IPS DF 6.9 (cell line): ENCODE measurements at regions not wholly inside any gene's neighbourhood (a gene's known extent, or its start where the extent isn't known, plus 50 kb on each side); places are given as distances from the start of the nearest gene placed in this dataset.

Experiments used
- DNase-seq: peaks from one replicate; pipeline ENCODE4 v3.0.0-alpha.2; 2013; ENCODE audit warnings: low read depth, low spot score
- H3K27ac ChIP-seq: one replicate; pipeline ENCODE4 v1.5.1; 2013; ENCODE audit warnings: low read length, control low read depth
- H3K27me3 ChIP-seq: 2 replicates; pipeline ENCODE4 v1.6.1; 2013; ENCODE audit warnings: mild to moderate bottlenecking, low read length; ENCODE audit not compliant: control insufficient read depth, insufficient read depth
- H3K36me3 ChIP-seq: 2 replicates; pipeline ENCODE4 v1.6.1; 2013; ENCODE audit warnings: low read length; ENCODE audit not compliant: control insufficient read depth, insufficient read depth
- H3K4me1 ChIP-seq: 2 replicates; pipeline ENCODE4 v1.6.1; 2013; ENCODE audit warnings: low read length; ENCODE audit not compliant: control insufficient read depth, insufficient read depth
- H3K4me3 ChIP-seq: 2 replicates; pipeline ENCODE4 v1.5.1; 2013; ENCODE audit warnings: mild to moderate bottlenecking, low read length
- H3K9me3 ChIP-seq: 2 replicates; pipeline ENCODE4 v1.6.1; 2013; ENCODE audit warnings: low read length, inconsistent platforms; ENCODE audit not compliant: control insufficient read depth, insufficient read depth
- WGBS: extraction: QIAGEN DNeasy Blood & Tissue Kit; methylation state at CpG from one replicate; pipeline ENCODE4 v1.1.7; 2013; ENCODE audit warnings: mixed read lengths, missing lambda C conversion rate; ENCODE audit not compliant: insufficient read length, insufficient coverage; 5-methylcytosine and 5-hydroxymethylcytosine counted together

DNA sequence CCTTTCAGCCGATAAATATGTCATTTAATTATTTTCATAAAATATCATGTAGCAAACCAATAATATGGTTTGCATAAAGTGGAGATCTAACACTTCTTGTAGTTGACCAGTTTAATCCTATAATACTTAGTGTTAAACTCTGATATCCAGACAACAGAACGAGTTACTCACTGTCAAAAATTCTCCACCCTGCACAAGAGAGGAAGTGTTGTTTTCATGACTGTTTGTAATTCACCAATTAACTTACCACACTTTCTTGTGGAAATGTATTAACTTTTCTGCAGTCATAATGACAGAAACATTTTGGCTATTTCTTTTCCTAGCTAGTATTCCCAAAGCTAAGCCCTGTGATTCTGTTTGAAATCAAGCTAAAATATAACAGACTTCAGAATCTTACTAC, 555.3 kb upstream of the FTMT start:
- no peaks in the 10 kb centered on the region for H3K36me3 ChIP-seq
- H3K27me3 ChIP-seq = no peaks in the 10 kb centered on the region
- H3K9me3 ChIP-seq = no peaks in the 10 kb centered on the region
- no peak for DNase-seq
- H3K4me1 ChIP-seq = no peaks in the 10 kb centered on the region
- no peak overlapping the region for H3K27ac ChIP-seq
- H3K4me3 ChIP-seq = no peak overlapping the region
- WGBS = no CpG with 5 or more reads among the region's 2 CpGs

DNA sequence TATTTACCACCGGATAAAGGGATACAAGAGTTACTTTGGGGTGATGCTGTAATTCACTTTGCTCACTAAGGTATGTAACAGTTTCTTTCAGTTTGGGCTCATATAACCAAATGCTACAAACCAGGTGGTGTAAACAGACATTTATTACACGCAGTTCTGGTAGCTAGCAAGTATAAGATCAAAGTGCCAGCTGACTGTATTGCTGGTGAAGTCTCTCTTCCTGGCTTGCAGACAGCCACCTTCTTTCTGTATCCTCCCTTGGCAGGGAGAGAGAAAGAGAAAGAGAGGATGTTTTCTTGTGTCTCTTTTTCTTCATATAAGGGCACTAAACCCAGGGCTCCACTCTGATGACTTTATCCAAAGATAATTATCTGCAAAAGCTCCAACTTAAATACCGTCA, 552.5 kb upstream of the FTMT start:
- WGBS = no CpG with 5 or more reads among the region's 3 CpGs
- no peaks in the 10 kb centered on the region for H3K27me3 ChIP-seq
- no peaks in the 10 kb centered on the region for H3K9me3 ChIP-seq
- no peaks in the 10 kb centered on the region for H3K4me1 ChIP-seq
- no peak overlapping the region for H3K4me3 ChIP-seq
- DNase-seq = no peak
- H3K36me3 ChIP-seq = no peaks in the 10 kb centered on the region
- no peak overlapping the region for H3K27ac ChIP-seq

DNA sequence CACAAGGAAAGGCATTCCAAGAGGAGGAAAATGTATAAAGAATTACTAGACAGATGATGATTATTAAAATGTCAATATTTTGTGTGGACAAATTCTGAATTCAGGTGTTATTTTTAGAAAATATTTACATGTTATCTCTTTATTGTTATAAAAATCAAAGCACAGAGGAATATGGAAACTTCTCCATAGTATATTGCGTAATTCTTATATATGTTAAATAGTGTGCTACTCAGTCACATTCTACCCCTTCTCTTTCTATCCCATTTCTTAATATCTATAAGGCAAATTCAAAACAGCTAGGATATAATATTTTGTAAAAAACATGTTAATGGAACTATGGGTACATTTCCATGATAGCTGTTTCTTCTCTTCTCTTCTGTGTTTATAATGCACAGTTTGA, 546.8 kb upstream of the FTMT start:
- Histone ChIP-seq H3K27ac (no peak overlapping the region), H3K9me3 (no peaks in the 10 kb centered on the region), H3K4me1 (no peaks in the 10 kb centered on the region), H3K27me3 (no peaks in the 10 kb centered on the region), H3K36me3 (no peaks in the 10 kb centered on the region), H3K4me3 (no peak overlapping the region)
- no CpG with 5 or more reads among the region's 1 CpG for whole genome bisulfite sequencing
- DNase-seq = no peak

DNA sequence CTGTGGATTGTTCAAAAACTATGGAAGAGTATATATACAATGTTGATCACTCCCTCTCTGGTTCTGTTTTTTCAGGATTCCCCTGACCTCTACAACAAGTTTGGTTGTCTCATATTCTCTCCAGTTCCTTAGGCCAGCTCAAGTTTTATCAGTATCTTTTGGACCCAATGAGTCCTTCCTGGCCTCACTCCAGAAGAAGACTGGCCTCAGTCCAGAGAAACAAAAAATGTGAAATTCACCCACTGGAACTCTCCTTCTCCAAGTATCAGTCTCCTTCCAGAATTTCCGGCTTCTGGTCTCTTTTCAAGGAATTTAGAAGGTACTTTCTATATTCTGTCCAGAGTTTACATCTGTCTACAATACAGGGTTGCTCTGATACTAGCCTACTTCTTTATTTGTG, 537.8 kb upstream of the FTMT start:
- H3K27ac ChIP-seq = no peak overlapping the region
- H3K9me3 ChIP-seq = no peaks in the 10 kb centered on the region
- no peak overlapping the region for H3K4me3 ChIP-seq
- H3K27me3 ChIP-seq = no peaks in the 10 kb centered on the region
- no peak for DNase-seq
- no peaks in the 10 kb centered on the region for H3K36me3 ChIP-seq
- no peaks in the 10 kb centered on the region for H3K4me1 ChIP-seq
- whole genome bisulfite sequencing = no CpG with 5 or more reads among the region's 1 CpG

DNA sequence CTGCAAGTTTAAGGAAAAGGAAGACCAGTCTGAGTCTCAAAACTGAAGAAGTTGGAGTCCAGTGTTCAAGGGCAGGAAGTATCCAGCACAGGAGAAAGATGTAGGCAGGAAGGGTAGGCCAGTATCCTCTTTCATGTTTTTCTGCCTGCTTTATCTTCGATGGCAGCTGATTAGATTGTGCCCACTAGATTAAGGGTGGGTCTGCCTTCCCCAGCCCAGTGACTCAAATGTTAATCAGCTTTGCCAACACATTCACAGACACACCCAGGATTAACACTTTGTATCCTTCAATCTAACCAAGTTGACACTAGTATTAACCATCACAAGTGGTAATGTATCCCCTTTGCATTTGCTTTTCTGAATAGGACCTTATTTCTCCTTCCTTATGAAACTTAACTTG, 535.9 kb upstream of the FTMT start:
- H3K36me3 ChIP-seq = no peaks in the 10 kb centered on the region
- H3K27ac ChIP-seq = no peak overlapping the region
- no CpG with 5 or more reads among the region's 1 CpG for WGBS
- no peaks in the 10 kb centered on the region for H3K9me3 ChIP-seq
- DNase-seq = no peak
- H3K4me3 ChIP-seq = no peak overlapping the region
- H3K27me3 ChIP-seq = no peaks in the 10 kb centered on the region
- H3K4me1 ChIP-seq = no peaks in the 10 kb centered on the region

DNA sequence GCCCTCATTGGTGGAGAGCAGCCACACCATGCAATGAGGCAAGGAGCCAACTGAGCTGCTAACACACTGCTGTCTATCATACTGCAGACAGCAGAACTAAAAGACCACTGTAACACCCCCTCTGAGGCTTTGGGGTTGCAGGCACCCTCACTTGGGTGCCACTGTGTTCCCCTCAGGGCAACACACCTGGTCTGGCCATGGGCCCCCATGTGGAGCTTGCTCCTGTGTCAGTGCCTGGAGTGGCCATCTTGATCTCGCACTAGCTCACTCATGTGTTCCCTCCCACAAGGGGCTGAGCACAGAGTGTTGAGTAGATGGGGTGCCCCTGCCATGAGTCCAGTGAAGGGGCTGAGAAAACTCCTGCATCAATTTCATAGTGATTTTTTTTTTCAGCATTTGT, 532.4 kb upstream of the FTMT start:
- no peaks in the 10 kb centered on the region for H3K27me3 ChIP-seq
- DNase-seq = no peak
- no CpG with 5 or more reads among the region's 1 CpG for WGBS
- H3K4me3 ChIP-seq = no peak overlapping the region
- H3K36me3 ChIP-seq = no peaks in the 10 kb centered on the region
- H3K4me1 ChIP-seq = no peaks in the 10 kb centered on the region
- H3K27ac ChIP-seq = no peak overlapping the region
- no peaks in the 10 kb centered on the region for H3K9me3 ChIP-seq

DNA sequence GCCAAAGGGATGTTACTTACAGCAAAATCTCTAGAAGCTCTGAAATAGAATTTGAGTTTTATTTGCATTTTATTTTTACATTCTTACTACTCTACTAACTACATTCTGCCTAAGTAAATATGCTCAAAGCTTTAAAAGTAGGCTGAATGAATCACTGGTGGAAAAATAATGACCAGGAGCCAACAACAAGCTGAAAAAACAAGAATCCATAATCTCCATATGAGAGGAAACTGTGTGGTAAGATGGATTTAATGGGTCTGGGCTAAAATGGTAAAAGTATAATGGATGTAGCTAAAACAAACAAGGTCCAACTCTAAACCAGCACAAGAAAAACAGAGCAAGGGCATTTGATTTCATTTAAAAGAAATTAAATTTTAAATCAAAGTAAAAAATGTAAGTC, 525.8 kb upstream of the FTMT start:
- H3K9me3 ChIP-seq = no peaks in the 10 kb centered on the region
- no peak overlapping the region for H3K27ac ChIP-seq
- DNase-seq = no peak
- no peaks in the 10 kb centered on the region for H3K4me1 ChIP-seq
- no peaks in the 10 kb centered on the region for H3K36me3 ChIP-seq
- H3K27me3 ChIP-seq = no peaks in the 10 kb centered on the region
- no peak overlapping the region for H3K4me3 ChIP-seq

DNA sequence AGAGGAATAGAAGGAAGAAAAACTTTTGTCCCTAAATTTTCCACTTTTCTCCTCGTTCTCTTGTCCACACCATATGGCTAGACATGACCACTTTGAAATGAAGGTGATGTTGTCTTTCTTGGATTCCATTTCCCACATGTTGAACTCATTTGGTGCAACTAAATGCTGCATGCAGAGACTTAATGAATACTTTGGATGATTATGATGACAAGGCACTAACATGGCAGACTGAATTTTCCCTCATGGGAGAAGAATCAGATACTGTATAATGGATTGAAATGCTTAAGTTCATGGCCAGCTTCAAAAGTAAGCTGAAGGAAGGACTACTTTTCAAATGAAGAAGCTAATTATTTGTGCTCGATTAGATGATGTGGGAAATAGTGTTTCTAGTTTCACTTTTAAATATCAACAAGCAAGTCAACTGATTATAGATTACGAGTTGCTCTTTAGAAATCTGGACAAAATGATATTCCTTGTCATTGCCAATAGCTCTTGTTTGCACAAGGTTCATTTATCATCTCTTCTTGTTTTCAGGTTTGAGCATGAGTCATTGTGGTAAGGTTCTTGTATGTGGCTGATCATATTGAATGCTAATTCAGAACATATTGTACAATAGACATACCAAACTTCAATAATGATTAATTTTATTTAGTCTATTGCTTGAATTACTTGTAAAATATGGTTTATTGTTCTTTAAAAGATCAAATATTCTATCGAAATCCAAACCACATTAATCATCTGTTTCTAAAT, 501.3 kb upstream of the FTMT start:
- Histone ChIP-seq H3K9me3 (no peaks in the 10 kb centered on the region), H3K4me3 (no peak overlapping the region), H3K27me3 (no peaks in the 10 kb centered on the region), H3K27ac (no peak overlapping the region), H3K36me3 (no peaks in the 10 kb centered on the region), H3K4me1 (no peaks in the 10 kb centered on the region)
- WGBS = no CpG with 5 or more reads among the region's 4 CpGs
- no peak for DNase-seq

DNA sequence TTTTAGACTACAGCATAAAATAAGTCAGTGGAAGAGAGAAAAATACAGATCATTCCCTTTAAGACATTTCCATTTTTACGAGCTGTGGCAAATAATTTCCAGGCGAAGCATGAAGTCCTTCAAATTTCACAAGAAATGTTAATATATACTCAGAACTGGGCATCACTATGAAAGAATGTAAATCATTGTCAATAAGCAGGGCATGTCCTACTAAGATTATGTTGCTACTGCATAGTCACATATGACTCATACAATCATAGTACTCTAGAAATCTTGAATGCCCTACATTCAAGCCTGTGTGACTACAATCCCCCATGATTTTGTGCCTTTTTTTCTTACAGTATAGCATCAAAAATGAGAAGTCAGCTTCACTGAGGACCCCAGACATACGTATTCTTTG, 485.2 kb upstream of the FTMT start:
- Histone ChIP-seq H3K27me3 (no peaks in the 10 kb centered on the region), H3K27ac (no peak overlapping the region), H3K9me3 (no peaks in the 10 kb centered on the region), H3K36me3 (no peaks in the 10 kb centered on the region), H3K4me3 (no peak overlapping the region), H3K4me1 (no peaks in the 10 kb centered on the region)
- no peak for DNase-seq
- WGBS = no CpG with 5 or more reads among the region's 3 CpGs

DNA sequence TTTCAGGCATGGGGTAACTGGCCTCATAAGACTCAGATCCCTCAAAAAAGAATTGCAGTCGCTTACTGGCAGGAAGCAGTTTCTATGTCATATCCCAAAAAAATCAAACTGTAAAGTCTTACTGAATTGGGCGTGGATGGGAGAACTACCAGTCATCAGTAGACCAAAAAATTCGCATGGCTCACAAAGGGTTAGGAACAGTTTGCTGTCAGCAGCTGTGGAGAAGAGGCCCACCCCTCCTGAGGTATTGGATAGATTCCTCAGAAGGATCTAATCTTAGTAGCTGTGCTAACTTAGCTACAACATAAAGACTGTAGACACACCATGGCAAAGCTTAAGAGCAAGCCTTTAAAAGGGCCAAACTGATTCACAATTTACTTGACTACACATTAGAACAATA, 478.3 kb upstream of the FTMT start:
- no peak overlapping the region for H3K27ac ChIP-seq
- no peak for DNase-seq
- WGBS = no CpG with 5 or more reads among the region's 3 CpGs

DNA sequence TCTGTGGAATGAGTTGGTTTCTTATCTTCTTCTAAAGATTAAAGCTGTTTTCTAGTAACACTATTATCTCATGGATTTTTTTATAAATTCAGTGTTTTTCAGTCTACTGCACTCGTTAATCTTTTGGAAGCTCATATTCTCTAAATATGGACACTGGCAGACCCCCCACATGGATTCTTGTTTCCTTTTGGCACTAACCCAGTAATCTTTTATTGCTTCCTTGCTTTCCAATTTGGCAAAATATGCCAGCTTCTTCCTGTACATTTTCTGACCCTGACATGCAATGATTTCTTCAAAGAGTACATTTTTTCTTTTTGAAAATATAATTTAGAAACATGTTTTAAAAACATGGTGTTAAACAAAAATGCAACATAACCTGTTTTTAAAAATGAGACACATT, 474.2 kb upstream of the FTMT start:
- H3K4me3 ChIP-seq = no peak overlapping the region
- no peak overlapping the region for H3K27ac ChIP-seq
- H3K9me3 ChIP-seq = no peaks in the 10 kb centered on the region
- H3K36me3 ChIP-seq = no peaks in the 10 kb centered on the region
- H3K27me3 ChIP-seq = no peaks in the 10 kb centered on the region
- H3K4me1 ChIP-seq = no peaks in the 10 kb centered on the region
- no CpG with 5 or more reads among the region's 1 CpG for WGBS
- no peak for DNase-seq

More for the DNA sequence above, 478.3 kb upstream of the FTMT start:
- no peak overlapping the region for H3K4me3 ChIP-seq
- no peaks in the 10 kb centered on the region for H3K9me3 ChIP-seq
- H3K36me3 ChIP-seq = no peaks in the 10 kb centered on the region
- no peaks in the 10 kb centered on the region for H3K27me3 ChIP-seq
- no peaks in the 10 kb centered on the region for H3K4me1 ChIP-seq
